ENCODE measurements at regions not wholly inside any gene's neighbourhood (a gene's known extent, or its start where the extent isn't known, plus 50 kb on each side); places are given as distances from the start of the nearest gene placed in this dataset.

DNA sequence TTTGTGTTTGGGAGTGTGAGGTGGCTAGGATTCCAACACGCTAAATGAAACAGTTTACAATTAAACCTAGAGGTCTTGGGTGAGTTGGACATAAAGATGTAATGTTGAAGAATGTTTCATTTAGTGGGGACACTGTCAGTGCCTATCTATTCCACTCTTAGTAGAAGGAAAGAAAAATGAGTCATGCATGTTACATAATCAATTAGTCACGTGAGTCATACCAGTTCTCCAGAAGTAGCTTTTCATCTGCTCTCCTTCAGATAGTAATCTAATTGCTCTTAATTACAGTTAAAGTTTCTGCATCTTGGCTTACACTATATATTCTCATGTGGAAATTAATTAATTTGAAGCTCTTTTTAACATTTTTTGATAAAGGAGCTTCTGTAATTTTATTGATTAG, 115.7 kb upstream of the P2RY1 start:
- peak; percentile 45 for DNase-seq (ENCODE audit: low read depth)

GRCh38 chr3:152720951-152721718, 113.8 kb upstream of the P2RY1 start:
- DNase-seq (ENCODE audit: low read depth): no peak

DNA sequence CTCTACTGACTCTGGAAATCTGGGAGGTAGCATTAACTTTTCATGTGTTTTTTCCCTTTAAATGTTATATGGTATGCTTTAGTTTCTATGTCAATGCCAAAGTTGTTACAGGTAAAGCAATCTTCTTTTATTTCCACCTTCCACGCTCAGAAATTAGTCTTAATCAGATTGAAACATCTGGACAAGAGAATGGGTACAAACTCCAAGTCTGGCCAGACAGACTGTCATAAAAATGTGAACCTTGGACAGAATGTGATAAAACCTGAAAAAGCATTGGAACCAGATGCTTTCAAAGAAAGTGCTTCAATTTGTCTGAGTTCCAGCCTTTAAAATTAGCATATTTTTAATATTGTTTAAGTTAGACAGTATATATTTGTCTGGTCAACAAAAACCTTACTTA, 110.7 kb upstream of the P2RY1 start:
- no peak for DNase-seq (ENCODE audit: low read depth)

- no peak for DNase-seq (ENCODE audit: low read depth)
Measured at GRCh38 chr3:152728231-152728980, 106.5 kb upstream of the P2RY1 start.

DNA sequence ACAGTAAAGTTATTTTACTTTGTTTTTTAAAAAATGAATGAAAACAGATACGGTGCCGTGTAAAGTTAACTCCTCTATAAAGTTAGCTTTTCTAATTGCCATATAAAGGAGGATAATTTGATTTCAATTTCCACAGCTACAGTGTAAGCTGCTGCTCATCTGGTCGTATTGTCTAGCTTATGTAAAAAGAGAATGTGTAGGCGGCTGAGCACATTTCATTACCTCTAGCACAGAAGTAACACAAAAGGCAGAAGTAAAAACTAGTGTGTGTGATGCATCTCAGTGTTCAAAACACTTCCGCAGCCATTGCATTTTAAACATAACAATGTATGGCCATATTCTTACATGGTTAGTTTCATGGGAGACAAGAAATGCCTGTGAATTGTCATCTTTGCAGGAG, 105.0 kb upstream of the P2RY1 start:
- DNase-seq (ENCODE audit: low read depth): no peak

DNA sequence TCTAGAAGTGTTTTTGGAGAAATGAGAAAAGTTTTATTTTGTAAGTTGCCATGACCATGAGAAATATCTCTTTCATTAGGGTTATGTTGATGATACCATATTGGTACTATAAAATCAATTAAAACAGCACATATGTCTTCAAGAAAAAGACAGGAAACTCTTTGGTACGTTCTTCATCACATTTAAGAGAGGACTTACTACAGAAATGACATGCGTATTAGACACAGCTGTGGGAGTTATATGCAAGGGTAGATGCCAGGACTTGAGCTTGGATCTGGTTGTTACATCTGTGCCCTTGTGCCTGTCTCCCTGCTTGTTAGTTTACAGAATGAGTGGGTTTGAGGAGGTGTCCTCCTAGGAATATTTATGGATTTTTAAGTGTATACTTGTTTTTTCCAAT, 103.4 kb upstream of the P2RY1 start:
- DNase-seq (ENCODE audit: low read depth): no peak

DNA sequence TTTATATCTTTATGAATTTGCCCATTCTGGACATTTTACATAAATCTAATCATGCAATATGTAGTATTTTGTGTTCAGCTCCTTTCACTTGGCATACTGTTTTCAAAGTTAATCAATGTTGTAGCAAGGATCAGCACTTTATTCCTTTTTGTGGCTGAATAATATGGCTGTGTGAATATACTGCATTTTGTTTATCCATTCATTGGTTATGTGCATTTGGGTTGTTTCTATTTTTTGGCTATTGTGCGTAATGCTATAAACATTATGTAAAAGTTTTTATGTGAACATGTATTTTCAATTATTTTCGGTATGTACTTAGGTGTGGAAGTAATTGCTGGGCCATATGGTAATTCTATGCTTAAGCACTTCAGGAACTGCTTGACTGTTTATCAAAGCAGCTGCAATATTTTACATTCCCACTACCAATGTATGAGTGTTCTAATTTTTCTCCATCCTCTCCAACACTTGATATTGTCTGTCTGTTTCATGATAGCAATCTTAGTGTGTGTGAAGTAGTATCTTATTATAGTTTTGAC, 101.3 kb upstream of the P2RY1 start:
- DNase-seq (ENCODE audit: low read depth): no peak

DNA sequence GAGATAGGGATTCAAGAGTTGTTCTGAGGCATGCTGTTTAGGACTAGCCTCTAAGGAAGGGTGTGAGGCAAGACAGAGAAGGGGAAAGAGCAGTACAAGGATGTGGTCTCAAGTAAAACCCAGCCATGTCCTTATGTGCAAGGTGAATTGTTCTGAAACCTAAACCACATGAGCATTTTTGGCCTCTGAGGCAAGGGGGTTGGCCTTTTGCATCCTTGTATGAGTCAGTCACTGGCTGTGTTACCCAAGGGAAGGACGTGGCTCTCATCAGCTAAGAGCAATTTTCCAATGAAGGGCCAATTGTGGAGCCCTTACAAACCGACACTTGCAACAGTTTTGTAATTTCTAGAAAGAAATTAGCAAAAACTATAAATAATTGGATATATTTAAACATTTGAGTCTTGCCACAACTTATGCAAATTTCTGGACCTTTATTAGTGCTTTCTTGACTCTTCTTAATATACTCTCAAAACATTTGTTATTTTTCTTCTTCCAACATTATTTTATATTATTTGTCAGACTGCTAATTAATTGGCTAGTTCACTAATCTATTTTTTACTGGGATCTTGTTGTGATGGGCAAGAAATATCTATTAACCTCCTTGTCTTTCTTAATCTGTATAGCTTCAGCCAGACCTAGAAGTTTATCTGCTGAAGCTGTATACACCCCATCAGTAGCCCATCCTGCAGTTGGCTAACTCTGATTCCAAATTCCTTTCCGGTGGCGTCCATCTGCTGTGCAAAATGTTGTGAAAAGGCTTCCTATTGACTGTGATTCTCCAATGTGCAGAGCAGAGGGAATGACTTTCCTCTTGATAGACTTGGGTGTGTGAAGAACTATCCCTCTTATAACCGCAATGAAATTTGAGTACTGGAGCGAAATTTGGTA, 97.7 kb upstream of the P2RY1 start:
- DNase-seq (ENCODE audit: low read depth): peak; percentile 14

GRCh38 chr3:152738656-152739055, 96.3 kb upstream of the P2RY1 start:
- no peak for DNase-seq (ENCODE audit: low read depth)

- DNase-seq (ENCODE audit: low read depth): no peak
Measured at GRCh38 chr3:152742368-152743347, 92.3 kb upstream of the P2RY1 start.

- no peak for DNase-seq (ENCODE audit: low read depth)
Measured at GRCh38 chr3:152745646-152746045, 89.3 kb upstream of the P2RY1 start.

- DNase-seq (ENCODE audit: low read depth): no peak
Measured at GRCh38 chr3:152754303-152754702, 80.6 kb upstream of the P2RY1 start.

- no peak for DNase-seq (ENCODE audit: low read depth)
Measured at GRCh38 chr3:152756807-152757206, 78.1 kb upstream of the P2RY1 start.

DNA sequence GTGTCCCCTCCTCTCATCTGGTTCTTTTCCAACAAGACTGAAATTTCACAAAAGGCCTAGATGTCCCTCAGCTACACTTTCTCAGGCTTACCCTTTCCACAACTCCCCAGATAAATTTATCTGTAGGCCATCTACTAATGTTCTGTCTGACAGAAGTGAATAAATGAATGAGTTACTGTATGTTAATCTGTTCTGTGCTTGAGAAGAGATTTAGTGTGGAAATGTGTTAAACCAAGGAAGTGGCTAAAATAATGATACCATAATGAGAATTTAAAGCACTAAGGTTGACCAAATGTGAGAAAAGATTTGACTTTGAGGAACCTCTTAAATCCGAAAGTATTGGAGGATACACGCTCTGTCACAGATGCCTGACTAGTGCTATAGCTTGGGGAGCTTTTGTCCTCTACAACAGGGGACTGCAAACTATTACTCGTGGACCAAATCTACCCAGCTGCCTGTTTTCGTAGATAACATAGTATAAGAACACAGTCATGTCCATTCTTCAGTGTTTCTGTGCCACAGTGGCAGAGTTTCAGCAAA, 74.8 kb upstream of the P2RY1 start:
- no peak for DNase-seq (ENCODE audit: low read depth)

- no peak for DNase-seq (ENCODE audit: low read depth)
Measured at GRCh38 chr3:152760591-152760990, 74.3 kb upstream of the P2RY1 start.

- DNase-seq (ENCODE audit: low read depth): no peak
Measured at GRCh38 chr3:152768478-152768877, 66.5 kb upstream of the P2RY1 start.

DNA sequence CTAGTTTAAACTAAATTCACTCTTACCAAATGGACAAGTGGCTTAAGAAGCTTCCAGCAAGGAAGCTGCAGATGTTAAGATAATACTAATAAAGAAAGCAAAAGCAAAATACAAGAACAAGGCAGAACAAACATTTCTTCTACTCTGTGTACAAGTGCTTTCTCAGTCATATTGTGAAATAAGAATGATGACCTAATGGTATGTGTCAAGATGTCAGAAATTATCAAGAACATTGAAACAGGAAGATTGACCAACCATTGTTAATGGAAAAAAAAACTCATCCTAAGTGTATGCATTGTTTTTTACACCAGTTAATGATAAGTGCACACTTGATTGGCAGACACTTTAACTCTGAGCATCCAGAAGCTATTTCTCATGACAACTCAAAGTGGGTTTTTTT, 65.4 kb upstream of the P2RY1 start:
- no peak for DNase-seq (ENCODE audit: low read depth)

DNA sequence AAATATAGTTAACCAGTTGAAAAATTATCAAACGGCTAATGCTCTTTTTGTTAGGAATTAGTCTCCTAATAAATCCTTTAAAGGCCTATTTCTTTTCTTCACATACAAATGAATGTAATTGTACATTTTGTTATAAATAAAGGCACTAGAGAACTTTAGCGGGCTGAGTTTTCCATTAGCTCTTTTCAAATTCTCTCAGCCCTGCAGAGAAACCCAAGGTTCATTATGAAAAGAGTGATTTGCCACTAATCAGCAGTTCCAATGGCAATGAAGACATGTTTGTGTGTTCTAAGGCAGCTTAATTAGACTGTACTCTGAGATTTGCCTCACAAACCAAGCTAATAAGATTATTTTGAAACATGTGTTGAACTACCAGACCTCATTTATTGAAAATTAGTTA, 64.6 kb upstream of the P2RY1 start:
- DNase-seq (ENCODE audit: low read depth): no peak

DNA sequence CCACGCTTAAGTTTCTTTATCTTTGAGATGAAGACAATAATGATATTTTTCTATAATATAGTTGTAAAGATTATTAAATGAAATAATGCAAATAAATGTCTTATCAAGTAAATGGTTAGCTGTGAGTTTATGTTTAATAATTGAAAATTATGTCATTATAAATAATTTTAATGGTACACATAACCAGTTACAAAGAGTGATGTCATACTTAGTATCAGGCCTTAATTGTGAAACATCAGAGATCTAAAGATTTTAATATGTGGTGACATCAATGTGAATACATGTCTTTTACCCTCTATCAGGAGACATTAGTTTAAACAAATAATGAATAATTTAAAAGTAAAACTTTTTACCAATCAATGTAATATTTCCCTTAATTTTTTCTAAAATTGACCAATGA, 63.8 kb upstream of the P2RY1 start:
- DNase-seq (ENCODE audit: low read depth): no peak

DNA sequence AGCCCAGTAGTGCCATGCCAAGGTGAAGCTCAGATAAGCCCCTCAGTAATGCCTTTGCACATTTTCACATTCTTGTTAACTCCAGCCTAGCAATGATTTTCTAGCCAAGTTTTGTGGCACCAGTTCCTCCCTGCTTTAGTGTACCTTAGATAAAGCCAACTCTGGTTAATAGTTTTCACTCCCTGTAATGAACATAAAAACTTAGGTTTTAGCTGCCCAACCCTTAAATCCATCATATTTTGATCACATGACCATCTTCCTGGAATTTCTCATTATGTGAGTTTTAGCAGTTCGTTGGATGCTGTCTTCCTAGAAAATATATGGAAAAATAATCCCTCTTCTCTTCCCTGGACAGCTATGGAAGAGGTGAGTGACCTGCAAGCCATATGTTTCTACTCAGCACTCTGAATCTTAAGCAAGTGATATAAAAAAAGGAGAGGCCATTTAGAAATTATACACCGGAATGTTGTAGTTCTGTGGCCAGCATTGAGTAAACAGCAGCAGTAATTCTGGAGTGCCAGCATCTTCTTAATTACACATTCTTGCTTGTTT, 62.2 kb upstream of the P2RY1 start:
- no peak for DNase-seq (ENCODE audit: low read depth)

DNA sequence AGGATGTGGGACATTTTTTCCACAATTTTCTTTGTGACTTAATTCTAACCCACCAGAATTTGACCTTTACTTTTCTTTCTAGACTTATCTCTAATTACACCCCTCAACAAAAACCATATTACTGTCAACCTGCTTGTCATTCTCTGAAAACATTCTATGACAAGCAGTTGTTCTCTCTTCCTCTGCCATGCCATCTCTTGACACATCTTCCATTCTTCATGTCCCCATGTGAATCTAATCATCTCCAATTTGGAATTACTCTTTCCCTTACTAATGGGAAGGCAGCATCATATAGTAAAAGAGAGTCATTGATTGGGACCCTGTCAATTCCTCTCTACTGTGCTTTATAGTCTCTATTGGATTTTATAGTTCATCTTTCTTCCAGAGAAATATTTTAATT, 61.3 kb upstream of the P2RY1 start:
- DNase-seq (ENCODE audit: low read depth): no peak

All from EH (cell line).